Brain microvascular endothelial cell (primary cell): ENCODE measurements at regions not wholly inside any gene's neighbourhood (a gene's known extent, or its start where the extent isn't known, plus 50 kb on each side); places are given as distances from the start of the nearest gene placed in this dataset.

Source experiments
- DNase-seq: peaks from one replicate; pipeline ENCODE4 v3.0.0-alpha.2; 2020
- H3K27ac ChIP-seq: fragments of 250-450 bp; sonication (Bioruptor Pico); 2 replicates; pipeline ENCODE4 v1.5.1; 2020; ENCODE audit warnings: mild to moderate bottlenecking, moderate library complexity
- H3K27me3 ChIP-seq: fragments of 250-450 bp; sonication (Bioruptor Pico); replicated peaks from 2 replicates; pipeline ENCODE4 v1.5.1; 2020; ENCODE audit warnings: mild to moderate bottlenecking
- H3K36me3 ChIP-seq: fragments of 250-450 bp; sonication (Bioruptor Pico); replicated peaks from 2 replicates; pipeline ENCODE4 v1.5.1; 2020; ENCODE audit warnings: mild to moderate bottlenecking
- H3K4me3 ChIP-seq: 2 replicates; pipeline ENCODE4 v1.5.1; 2011; ENCODE audit warnings: low read depth, mild to moderate bottlenecking, control low read depth, low read length, moderate library complexity
- in situ Hi-C: cut with HindIII; loops from 2 replicates; pipeline ENCODE4 v1.10.0; 2017; ENCODE audit warnings: low sequenced_read_pairs, low pct_ligation_motif_present
- TF ChIP-seq, protein P1 (sequence below): IDR thresholded peaks from 2 replicates; pipeline ENCODE4 v1.5.1; 2011; ENCODE audit warnings: low read depth, mild to moderate bottlenecking, moderate library complexity, low read length, control low read depth, inconsistent platforms; ENCODE audit errors: missing control alignments

DNA sequence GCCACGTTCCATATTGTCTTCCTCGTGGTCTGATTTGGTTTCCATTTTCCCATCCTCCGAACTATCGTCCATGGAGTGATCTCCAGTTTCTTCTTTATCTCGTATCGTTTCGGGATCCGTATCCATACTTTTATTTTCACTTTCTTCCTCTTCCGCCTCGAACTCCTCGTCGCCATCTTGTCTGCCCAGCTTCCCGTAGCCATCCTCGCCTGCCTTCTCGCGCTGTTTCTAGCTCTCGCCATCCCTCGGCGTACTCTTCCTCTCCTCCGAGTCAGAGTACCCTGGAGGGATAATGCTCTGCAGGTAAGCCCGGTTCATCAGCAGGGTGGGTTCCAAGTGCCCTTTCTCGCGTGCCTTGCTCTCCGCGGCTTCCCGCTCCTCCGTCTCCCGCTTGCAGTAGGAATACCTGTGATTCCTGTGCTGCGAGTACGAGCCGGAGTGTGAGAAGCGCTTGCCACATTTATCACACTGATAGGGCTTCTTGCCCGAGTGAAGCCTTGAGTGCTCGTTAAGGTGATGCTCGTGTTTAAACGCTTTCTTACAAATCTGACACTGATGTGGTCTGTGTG, 134.5 kb upstream of the TAPT1 start:
- in situ Hi-C loops: no loop called here
- Histone ChIP-seq H3K36me3 (no peaks in the 10 kb centered on the region), H3K27ac (no peak overlapping the region), H3K4me3 (no peak overlapping the region), H3K27me3 (no peaks in the 10 kb centered on the region)
- TF ChIP-seq, protein P1, sequence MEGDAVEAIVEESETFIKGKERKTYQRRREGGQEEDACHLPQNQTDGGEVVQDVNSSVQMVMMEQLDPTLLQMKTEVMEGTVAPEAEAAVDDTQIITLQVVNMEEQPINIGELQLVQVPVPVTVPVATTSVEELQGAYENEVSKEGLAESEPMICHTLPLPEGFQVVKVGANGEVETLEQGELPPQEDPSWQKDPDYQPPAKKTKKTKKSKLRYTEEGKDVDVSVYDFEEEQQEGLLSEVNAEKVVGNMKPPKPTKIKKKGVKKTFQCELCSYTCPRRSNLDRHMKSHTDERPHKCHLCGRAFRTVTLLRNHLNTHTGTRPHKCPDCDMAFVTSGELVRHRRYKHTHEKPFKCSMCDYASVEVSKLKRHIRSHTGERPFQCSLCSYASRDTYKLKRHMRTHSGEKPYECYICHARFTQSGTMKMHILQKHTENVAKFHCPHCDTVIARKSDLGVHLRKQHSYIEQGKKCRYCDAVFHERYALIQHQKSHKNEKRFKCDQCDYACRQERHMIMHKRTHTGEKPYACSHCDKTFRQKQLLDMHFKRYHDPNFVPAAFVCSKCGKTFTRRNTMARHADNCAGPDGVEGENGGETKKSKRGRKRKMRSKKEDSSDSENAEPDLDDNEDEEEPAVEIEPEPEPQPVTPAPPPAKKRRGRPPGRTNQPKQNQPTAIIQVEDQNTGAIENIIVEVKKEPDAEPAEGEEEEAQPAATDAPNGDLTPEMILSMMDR: no peak
- no peak for DNase-seq

DNA sequence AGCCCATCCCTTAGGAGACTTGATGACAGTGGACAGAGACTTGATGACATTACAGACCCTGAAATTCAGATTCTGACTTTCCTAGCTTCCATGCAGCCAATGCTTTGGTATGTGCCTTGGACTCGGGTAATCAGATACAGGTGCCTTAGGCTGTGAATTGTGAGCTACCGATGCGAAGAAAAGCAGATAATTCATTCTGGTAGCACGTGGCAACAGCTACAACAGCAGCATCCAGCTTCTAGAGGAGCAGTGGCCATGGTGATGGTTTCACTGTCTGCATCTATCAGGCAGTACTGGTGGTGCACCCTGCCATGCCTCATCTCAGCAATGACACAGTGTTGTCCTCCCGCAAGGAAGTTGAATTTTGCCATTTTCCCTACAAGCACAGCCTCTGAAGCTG, 126.9 kb upstream of the TAPT1 start:
- in situ Hi-C loops: no loop called here
- no peak overlapping the region for H3K4me3 ChIP-seq
- H3K27ac ChIP-seq: no peak overlapping the region
- DNase-seq: no peak
- no peaks in the 10 kb centered on the region for H3K27me3 ChIP-seq
- TF ChIP-seq, protein P1: no peak
- H3K36me3 ChIP-seq: no peaks in the 10 kb centered on the region

DNA sequence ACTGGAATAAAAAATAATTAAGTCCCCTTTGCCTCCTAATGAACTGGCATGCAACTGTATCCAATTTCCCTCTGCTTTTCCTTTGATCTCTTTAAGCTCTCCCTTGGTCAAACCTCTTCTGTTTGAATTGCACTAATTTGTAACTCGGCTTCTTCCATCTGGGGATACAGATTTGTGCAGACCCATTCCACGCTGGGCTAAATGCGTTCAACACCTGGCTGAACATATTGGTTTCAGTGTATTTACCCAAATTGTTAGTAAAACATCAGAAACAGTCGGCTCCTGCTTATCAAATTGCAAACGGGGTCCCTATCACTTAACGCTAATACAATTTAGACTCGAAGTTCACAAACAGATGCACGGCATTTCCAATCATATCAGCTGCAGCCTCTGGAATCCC, 124.9 kb upstream of the TAPT1 start:
- no peak for DNase-seq
- Histone ChIP-seq H3K27me3 (no peaks in the 10 kb centered on the region), H3K27ac (no peak overlapping the region), H3K4me3 (no peak overlapping the region), H3K36me3 (no peaks in the 10 kb centered on the region)
- in situ Hi-C loops: no loop called here
- TF ChIP-seq, protein P1: no peak

DNA sequence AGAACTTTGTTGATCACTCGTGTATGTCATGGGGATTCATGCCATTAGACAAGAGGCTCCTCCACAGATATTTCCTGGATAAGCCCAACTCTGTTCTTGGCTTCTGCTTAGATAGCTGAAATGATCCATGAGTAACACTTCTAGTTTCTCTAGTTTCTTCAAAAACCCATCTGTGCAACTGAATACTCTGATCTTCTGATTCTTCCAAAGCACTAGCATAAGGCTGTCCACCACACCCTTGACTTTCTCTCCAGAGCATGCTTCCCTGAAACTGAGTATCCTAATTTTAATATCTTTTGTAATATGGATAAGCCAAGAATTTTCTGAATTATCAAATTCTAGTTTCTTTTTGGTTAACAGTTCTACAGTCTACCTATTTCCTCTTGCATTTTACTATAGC, 118.6 kb upstream of the TAPT1 start:
- no peak overlapping the region for H3K27ac ChIP-seq

DNA sequence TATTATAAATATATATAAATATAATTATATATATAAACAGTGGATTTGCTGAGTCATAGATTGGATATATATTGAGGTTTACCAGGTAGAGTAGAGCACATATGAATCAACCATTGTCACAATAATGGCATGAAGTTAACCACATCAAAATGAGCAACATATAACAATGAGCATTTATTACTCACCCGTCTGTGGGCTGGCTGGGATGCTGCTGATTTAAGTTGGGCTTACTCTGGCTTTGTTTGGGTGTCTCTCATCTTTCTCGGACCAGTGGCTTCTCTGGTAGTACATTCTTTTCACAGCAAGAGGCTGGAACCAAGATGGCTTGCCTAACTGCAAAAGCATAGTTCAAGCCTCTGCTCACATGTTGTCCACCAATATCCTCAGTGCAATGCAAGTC, 111.7 kb upstream of the TAPT1 start:
- Histone ChIP-seq H3K36me3 (no peaks in the 10 kb centered on the region), H3K27me3 (no peaks in the 10 kb centered on the region), H3K4me3 (no peak overlapping the region), H3K27ac (no peak overlapping the region)
- TF ChIP-seq, protein P1: no peak
- in situ Hi-C loops: no loop called here
- peak; percentile 71 for DNase-seq

More for the DNA sequence above, 118.6 kb upstream of the TAPT1 start:
- TF ChIP-seq, protein P1: no peak
- H3K27me3 ChIP-seq: no peaks in the 10 kb centered on the region
- no peak for DNase-seq
- in situ Hi-C loops: no loop called here
- H3K4me3 ChIP-seq: no peak overlapping the region
- H3K36me3 ChIP-seq: no peaks in the 10 kb centered on the region

DNA sequence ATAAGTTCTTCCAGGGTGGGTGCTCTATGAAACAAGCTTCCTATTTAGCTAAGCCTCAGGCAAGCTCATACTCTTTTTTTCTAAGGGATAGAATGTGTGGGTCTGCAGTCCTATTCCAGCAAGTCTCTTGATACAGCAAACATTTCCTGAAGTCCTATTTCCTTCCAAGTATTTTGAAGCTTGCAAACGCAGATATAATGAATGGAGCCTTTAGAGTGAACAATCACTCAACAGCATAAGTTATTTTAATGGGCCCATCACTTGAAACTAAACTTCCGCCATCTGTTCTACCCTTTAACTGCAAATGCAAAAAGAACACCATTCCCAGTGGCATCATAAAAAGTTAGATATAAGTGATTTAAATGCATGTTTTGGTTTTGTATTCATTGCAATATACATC, 108.3 kb upstream of the TAPT1 start:
- H3K4me3 ChIP-seq: no peak overlapping the region
- H3K36me3 ChIP-seq: no peaks in the 10 kb centered on the region
- no peak overlapping the region for H3K27ac ChIP-seq
- in situ Hi-C loops: no loop called here
- TF ChIP-seq, protein P1: no peak
- H3K27me3 ChIP-seq: no peaks in the 10 kb centered on the region
- no peak for DNase-seq
